UCSD-AML1 (cell line): ENCODE measurements at regions not wholly inside any gene's neighbourhood (a gene's known extent, or its start where the extent isn't known, plus 50 kb on each side); places are given as distances from the start of the nearest gene placed in this dataset.

Experiments used
- DNase-seq: peaks from one replicate; lab custom pipeline; 2025; ENCODE audit not compliant: unreplicated experiment; lab: John Stamatoyannopoulos, UW

- DNase-seq, result no peak
Measured at GRCh38 chr2:102951249-102951648, 189.4 kb downstream of the TMEM182 start.

GRCh38 chr2:102967451-102967850 lies 205.6 kb downstream of the TMEM182 start:
- DNase-seq, result no peak

- no peak for DNase-seq
Measured at GRCh38 chr2:102968375-102968774, 206.5 kb downstream of the TMEM182 start.

- DNase-seq, result no peak
Measured at GRCh38 chr2:102971701-102972100, 209.9 kb downstream of the TMEM182 start.

GRCh38 chr2:102975996-102976975 lies 214.5 kb downstream of the TMEM182 start:
- peak; percentile 20 for DNase-seq

GRCh38 chr2:102977426-102978090 lies 215.7 kb downstream of the TMEM182 start:
- DNase-seq, result no peak

GRCh38 chr2:102978091-102978490 lies 216.3 kb downstream of the TMEM182 start:
- no peak for DNase-seq

- DNase-seq, result no peak
Measured at GRCh38 chr2:102979429-102979828, 217.6 kb downstream of the TMEM182 start.

GRCh38 chr2:102983786-102984185 lies 222.0 kb downstream of the TMEM182 start:
- DNase-seq, result no peak

- DNase-seq, result no peak
Measured at GRCh38 chr2:102986826-102987490, 225.1 kb downstream of the TMEM182 start.

- DNase-seq, result no peak
Measured at GRCh38 chr2:102992607-102993006, 230.8 kb downstream of the TMEM182 start.

GRCh38 chr2:102999958-103000357 lies 238.1 kb downstream of the TMEM182 start:
- no peak for DNase-seq

- DNase-seq, result no peak
Measured at GRCh38 chr2:103002954-103003353, 241.1 kb downstream of the TMEM182 start.

- DNase-seq, result no peak
Measured at GRCh38 chr2:103003750-103004260, 242.0 kb downstream of the TMEM182 start.

- DNase-seq, result no peak
Measured at GRCh38 chr2:103004426-103004942, 242.7 kb downstream of the TMEM182 start.

GRCh38 chr2:103005393-103005792 lies 243.6 kb downstream of the TMEM182 start:
- no peak for DNase-seq

GRCh38 chr2:103007086-103007485 lies 245.3 kb downstream of the TMEM182 start:
- no peak for DNase-seq

GRCh38 chr2:103008586-103008985 lies 246.8 kb downstream of the TMEM182 start:
- DNase-seq, result no peak

- DNase-seq, result no peak
Measured at GRCh38 chr2:103009871-103010270, 248.0 kb downstream of the TMEM182 start.

GRCh38 chr2:103010306-103010705 lies 248.5 kb downstream of the TMEM182 start:
- no peak for DNase-seq

- DNase-seq, result no peak
Measured at GRCh38 chr2:103010751-103011150, 248.9 kb downstream of the TMEM182 start.
